ENCODE measurements at regions not wholly inside any gene's neighbourhood (a gene's known extent, or its start where the extent isn't known, plus 50 kb on each side); places are given as distances from the start of the nearest gene placed in this dataset.

GRCh38 chr15:56802161-56802560 is 68.9 kb upstream of the ZNF280D start:
- Histone ChIP-seq H3K4me3 (ENCODE audit: low read depth, low read length) (no peak overlapping the region), H3K36me3 (replicated peaks) (no peaks in the 10 kb centered on the region)

GRCh38 chr15:56798639-56799038 is 65.3 kb upstream of the ZNF280D start:
- H3K27ac ChIP-seq, result no peak overlapping the region
- DNase-seq, result no peak
- no peak for TF ChIP-seq CTCF (IDR thresholded peaks at IDR 0.05; ENCODE audit: low read depth, low read length, missing control alignments)
- in situ Hi-C loops (cut with HindIII; ENCODE audit: low pct_ligation_motif_present, low sequenced_read_pairs), result no loop called here
- no peaks in the 10 kb centered on the region for H3K36me3 ChIP-seq (replicated peaks)
- H3K4me3 ChIP-seq (ENCODE audit: low read depth, low read length), result no peak overlapping the region
- no peaks in the 10 kb centered on the region for H3K27me3 ChIP-seq (replicated peaks)

More at GRCh38 chr15:56802161-56802560, 68.9 kb upstream of the ZNF280D start:
- TF ChIP-seq CTCF (IDR thresholded peaks at IDR 0.05; ENCODE audit: low read depth, low read length, missing control alignments), result no peak
- Histone ChIP-seq H3K27me3 (replicated peaks) (no peaks in the 10 kb centered on the region), H3K27ac (no peak overlapping the region)
- DNase-seq, result no peak
- in situ Hi-C loops (cut with HindIII; ENCODE audit: low pct_ligation_motif_present, low sequenced_read_pairs), result no loop called here

- Histone ChIP-seq H3K4me3 (ENCODE audit: low read depth, low read length) (no peak overlapping the region), H3K27ac (no peak overlapping the region), H3K36me3 (replicated peaks) (no peaks in the 10 kb centered on the region), H3K27me3 (replicated peaks) (no peaks in the 10 kb centered on the region)
- in situ Hi-C loops (cut with HindIII; ENCODE audit: low pct_ligation_motif_present, low sequenced_read_pairs), result no loop called here
- TF ChIP-seq CTCF (IDR thresholded peaks at IDR 0.05; ENCODE audit: low read depth, low read length, missing control alignments), result no peak
- no peak for DNase-seq
Observed at GRCh38 chr15:56797720-56798275, 64.5 kb upstream of the ZNF280D start.

- DNase-seq, result no peak
- no peaks in the 10 kb centered on the region for H3K27me3 ChIP-seq (replicated peaks)
- in situ Hi-C loops (cut with HindIII; ENCODE audit: low pct_ligation_motif_present, low sequenced_read_pairs), result no loop called here
- no peaks in the 10 kb centered on the region for H3K36me3 ChIP-seq (replicated peaks)
- H3K27ac ChIP-seq, result no peak overlapping the region
- no peak overlapping the region for H3K4me3 ChIP-seq (ENCODE audit: low read depth, low read length)
- TF ChIP-seq CTCF (IDR thresholded peaks at IDR 0.05; ENCODE audit: low read depth, low read length, missing control alignments), result no peak
Observed at GRCh38 chr15:56795502-56795901, 62.2 kb upstream of the ZNF280D start.

- no peak for TF ChIP-seq CTCF (IDR thresholded peaks at IDR 0.05; ENCODE audit: low read depth, low read length, missing control alignments)
- no peaks in the 10 kb centered on the region for H3K36me3 ChIP-seq (replicated peaks)
- in situ Hi-C loops (cut with HindIII; ENCODE audit: low pct_ligation_motif_present, low sequenced_read_pairs), result no loop called here
- no peak overlapping the region for H3K27ac ChIP-seq
- no peak for DNase-seq
- no peak overlapping the region for H3K4me3 ChIP-seq (ENCODE audit: low read depth, low read length)
- H3K27me3 ChIP-seq (replicated peaks), result no peaks in the 10 kb centered on the region
Observed at GRCh38 chr15:56794553-56795329, 61.4 kb upstream of the ZNF280D start.
